ENCODE measurements at regions not wholly inside any gene's neighbourhood (a gene's known extent, or its start where the extent isn't known, plus 50 kb on each side); places are given as distances from the start of the nearest gene placed in this dataset.
"Not testable (repeated sequence)": the region's sequence is repeated elsewhere in the genome, so short reads cannot be mapped to it uniquely, and the experiment has no call there.

GRCh38 chr9:96062031-96062430 is 186.5 kb downstream of the ERCC6L2 start:
- DNase-seq, result no peak

- DNase-seq, result peak in 2 of 3 experiments; percentile 42 to 68
Measured at GRCh38 chr9:96061293-96061987, 185.9 kb downstream of the ERCC6L2 start.

DNA sequence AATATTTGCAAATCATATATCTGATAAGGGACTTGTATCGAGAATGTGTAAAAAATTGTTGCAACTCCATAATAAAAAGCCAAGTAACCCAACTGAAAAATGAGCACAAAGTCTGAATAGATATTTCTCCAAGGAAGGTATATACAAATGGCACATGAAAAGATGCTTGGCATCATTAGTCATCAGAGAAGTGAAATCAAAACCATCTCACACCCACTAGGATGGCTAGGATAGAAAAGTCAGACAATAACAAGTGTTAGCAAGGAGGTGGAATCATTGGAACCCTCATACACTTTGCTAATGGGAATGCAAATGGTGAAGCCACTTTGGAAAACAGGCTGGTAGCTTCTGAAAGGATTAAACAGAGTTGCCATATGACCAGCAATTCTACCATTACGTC is 182.7 kb downstream of the ERCC6L2 start:
- DNase-seq, result no peak

DNA sequence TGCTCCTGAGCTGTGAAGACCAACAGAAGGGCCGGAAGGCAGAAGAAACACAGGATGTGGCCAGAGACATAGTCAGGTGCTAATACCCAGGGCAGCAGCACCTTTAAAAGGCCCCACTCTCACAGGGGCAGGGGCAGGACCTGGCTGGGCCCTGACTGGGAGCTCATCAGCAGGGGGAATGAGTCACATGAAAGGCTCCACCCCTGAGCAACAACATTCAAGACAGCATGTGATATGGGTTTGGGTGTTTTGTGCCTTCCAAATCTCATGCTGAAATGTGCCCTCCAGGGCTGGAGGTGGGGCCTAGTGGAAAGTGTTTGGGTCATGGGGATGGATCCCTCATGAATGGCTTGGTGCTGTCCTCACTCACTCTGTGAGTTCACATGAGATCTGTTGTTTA is 181.7 kb downstream of the ERCC6L2 start:
- no peak for DNase-seq

DNA sequence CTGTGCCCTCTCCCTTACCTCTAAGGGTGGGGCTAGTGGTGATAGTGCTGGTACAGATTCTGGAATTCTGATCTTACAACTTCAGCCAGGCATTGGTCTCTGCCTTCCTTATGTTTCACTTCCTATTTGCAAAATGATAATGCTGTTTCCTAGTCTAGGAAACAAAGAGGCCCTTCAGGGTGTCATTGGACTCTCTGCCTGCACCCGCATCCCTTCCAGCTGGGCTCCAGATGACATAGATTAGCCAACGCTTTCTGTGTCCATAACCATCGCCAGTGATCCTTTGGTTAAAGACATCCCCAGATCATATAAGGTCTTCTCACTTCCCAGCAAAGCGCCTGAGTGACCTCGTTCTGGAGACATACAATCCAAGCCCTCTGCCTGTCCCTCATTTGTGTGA is 180.7 kb downstream of the ERCC6L2 start:
- DNase-seq, result no peak

DNA sequence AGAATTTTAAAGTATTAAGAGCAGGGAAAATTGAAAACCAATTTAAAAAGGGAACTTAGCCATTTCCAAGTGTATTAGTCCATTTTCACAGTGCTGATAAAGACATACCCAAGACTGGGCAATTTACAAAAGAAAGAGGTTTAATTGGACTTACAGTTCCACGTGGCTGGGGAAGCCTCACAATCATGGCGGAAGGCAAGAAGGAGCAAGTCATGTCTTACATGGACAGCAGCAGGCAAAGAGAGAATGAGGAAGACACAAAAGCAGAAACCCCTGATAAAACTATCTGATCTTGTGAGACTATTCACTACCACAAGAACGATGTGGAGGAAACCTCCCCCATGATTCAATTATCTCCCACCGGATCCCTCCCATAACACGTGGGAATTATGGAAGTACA is 178.8 kb downstream of the ERCC6L2 start:
- not testable (repeated sequence) for DNase-seq

DNA sequence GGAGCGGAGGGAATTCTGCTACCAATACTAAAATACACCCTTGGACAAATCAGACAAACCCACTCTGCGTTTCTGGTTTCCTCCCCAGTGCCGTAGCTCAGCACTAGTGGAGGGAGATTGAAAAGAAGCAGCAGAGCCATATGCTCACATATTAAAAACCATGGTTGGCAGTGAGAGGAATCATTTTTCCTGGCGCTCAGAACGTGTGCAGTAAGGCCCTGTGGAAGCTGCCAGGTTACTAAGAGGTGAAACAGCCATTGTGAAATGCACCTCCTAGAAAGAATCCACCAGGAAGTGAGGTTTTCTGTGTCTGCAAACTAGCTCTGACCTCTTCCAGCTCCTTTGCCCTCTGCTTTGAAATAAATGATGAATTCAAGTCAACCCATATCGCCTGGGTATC is 177.2 kb downstream of the ERCC6L2 start:
- no peak for DNase-seq

DNA sequence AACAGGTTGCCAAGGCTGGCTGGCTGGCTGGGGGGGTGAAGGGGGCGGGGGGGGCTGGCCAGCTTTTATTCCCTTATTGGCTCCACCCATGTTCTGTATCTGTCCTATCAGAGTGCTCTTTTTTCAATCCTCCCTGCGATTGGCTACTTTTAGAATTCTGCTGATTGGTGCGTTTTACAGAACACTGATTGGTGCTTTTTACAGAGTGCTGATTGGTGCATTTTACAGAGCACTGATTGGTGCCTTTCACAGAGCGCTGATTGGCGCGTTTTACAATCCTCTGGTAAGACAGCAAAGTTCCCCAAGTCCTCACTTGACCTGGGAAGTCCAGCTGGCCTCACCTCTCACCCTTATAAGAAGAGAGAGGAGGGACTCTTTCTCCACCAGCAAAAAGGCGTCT is 175.9 kb downstream of the ERCC6L2 start:
- DNase-seq, result no peak

- DNase-seq, result no peak
Measured at GRCh38 chr9:96050861-96051155, 175.3 kb downstream of the ERCC6L2 start.

DNA sequence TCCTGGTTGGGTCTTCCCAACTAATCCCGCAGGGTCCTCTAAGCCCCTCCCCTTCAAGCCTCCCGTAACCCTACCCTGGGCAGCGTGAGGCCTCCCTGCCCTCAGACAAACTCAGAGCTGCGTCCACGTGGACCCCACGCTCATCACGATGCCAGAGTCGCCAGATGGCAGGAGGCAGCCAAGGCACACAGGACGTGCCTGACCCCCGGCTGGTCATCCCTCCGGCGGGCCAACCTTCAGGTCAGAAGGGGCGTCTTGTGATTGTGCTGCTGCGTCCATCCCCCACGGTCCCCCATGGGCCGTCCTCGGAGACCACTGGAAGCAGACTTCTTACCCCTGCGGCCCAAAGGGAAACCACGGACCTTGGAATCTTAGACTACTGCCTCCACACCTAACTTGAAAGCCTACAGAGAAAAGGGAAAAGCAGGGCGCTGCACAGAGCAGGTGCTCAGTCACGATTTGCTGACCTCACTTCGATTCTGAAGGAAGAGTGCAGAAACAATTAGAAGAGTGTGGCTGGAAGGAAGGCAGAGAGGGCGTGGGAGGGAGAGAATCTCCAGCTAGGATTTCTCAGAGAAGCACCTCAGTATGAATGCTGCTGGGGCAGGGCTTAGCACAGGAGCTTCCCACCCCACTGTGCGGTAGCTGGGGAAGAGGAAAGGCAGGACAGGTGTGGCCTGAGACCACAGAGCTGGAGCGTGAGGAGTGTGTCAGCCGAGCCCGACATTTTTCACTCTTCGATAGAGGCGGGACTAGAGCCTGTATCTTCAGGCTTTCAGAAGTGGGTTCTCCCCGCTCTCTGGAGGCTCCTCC is 174.8 kb downstream of the ERCC6L2 start:
- DNase-seq, result no peak

GRCh38 chr9:96048956-96049831 is 173.7 kb downstream of the ERCC6L2 start:
- DNase-seq, result no peak

- peak in 1 of 3 experiments; percentile 11 for DNase-seq
Measured at GRCh38 chr9:96048104-96048955, 172.8 kb downstream of the ERCC6L2 start.

GRCh38 chr9:96047741-96048103 is 172.2 kb downstream of the ERCC6L2 start:
- no peak for DNase-seq

GRCh38 chr9:96047116-96047639 is 171.7 kb downstream of the ERCC6L2 start:
- DNase-seq, result no peak

- no peak for DNase-seq
Measured at GRCh38 chr9:96045811-96046210, 170.3 kb downstream of the ERCC6L2 start.

GRCh38 chr9:96044401-96044800 is 168.9 kb downstream of the ERCC6L2 start:
- no peak for DNase-seq

- DNase-seq, result peak in 2 of 3 experiments; percentile 22 to 52
Measured at GRCh38 chr9:96040591-96041461, 165.3 kb downstream of the ERCC6L2 start.

DNA sequence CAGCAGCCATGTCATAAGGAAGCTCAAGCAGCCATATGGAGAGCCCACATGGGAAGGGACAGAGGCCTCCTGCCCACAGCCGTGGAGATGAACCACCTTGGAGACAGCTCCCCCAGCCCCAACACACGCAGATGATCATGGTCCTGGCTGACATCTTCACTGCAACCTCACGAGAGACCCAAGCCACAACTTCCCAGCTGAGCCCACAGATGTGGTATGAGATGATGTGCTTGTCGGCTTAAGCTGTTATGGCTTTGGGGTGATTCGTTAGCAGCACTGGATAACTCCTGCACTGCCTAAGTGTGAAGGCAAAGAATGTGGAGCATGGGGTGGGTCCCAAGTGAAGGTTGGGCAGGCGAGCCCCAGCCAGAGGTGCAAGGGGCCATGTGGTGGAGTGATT is 163.4 kb downstream of the ERCC6L2 start:
- no peak for DNase-seq

GRCh38 chr9:96038271-96038670 is 162.8 kb downstream of the ERCC6L2 start:
- no peak for DNase-seq

DNA sequence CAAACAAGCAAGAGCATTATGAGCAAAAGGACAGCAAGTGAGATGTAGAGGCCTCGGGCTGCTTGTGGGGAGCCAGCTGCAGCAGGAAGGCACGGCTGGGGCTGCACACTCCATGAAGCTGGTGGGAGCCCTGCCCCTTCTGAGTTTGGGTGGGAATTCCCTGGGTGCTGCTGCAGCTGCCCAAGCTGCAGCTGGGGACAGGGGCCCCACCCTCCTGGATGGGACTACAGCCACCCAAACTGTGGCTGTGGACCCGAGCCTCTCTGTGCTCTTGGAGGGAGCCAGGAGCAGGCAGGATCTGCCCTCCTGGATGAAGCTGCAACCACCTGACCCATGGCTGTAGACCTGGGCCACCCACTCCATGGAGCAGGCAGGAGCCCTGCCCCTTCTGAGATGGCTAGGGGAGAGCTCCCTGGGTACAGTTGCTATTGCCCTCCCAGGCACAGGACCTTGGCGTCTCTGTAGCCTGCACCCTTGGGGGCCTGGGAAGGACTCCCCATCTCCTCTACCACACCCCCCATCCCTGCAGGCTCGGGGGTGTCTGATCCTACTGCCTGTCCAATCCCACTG is 159.1 kb downstream of the ERCC6L2 start:
- no peak for DNase-seq

DNA sequence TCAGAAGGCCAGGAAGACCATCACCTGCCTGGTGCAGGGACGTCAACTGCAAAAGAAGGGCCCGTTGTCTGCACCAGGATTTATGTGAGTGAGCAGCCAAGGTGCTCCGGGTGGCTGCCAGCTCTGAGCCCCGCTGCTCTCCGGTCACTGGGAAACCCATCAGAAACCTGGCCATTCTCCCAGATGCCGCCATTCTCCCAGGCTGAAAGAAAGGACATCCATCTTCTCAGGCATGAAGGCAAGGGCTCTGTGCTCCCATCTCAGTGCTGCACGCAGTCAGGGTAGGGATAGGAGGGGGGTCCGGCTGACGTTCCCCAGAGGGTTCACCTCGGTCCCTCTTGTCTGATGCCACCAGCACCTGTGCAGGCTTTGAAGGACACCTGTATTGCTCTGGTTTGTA is 158.4 kb downstream of the ERCC6L2 start:
- DNase-seq, result no peak
